ENCODE measurements at regions not wholly inside any gene's neighbourhood (a gene's known extent, or its start where the extent isn't known, plus 50 kb on each side); places are given as distances from the start of the nearest gene placed in this dataset.

DNA sequence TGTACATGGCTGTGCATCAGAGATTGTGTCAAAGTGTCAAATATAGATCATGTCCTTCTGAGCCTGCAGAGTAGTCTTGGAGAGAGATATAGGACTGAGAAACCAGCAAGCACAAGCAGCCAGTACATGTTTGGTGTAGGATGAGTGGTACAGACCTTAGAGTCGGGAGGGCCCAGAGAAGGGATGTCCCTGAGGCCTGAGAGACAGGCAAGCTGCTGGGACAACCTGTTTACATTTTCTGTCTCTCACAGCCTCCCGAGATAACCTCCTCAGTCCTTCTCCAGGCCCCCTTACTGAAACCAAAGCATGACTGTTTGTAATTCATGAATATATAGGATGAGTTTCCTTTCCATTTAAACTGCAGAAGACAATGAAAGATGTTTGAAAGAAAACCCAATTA is 182.4 kb upstream of the STT3B start:
- intact Hi-C loops (cut with DNase I; ENCODE audit: low total_unique reads): no loop called here
- DNase-seq (ENCODE audit: low spot score in 2 of 2): no peak
- Histone ChIP-seq H3K27ac (no peak overlapping the region), H3K9me3 (peaks cover 0 to 1% of the 10 kb centered on the region in 2 donors), H3K4me3 (no peak overlapping the region), H3K4me1 (no peaks in the 10 kb centered on the region), H3K27me3 (no peaks in the 10 kb centered on the region), H3K36me3 (no peaks in the 10 kb centered on the region)
- TF ChIP-seq POLR2A (IDR thresholded peaks at IDR 0.05) (no peak), CTCF (IDR thresholded peaks at IDR 0.05) (no peak), POLR2AphosphoS5 (IDR thresholded peaks at IDR 0.05) (no peak)

DNA sequence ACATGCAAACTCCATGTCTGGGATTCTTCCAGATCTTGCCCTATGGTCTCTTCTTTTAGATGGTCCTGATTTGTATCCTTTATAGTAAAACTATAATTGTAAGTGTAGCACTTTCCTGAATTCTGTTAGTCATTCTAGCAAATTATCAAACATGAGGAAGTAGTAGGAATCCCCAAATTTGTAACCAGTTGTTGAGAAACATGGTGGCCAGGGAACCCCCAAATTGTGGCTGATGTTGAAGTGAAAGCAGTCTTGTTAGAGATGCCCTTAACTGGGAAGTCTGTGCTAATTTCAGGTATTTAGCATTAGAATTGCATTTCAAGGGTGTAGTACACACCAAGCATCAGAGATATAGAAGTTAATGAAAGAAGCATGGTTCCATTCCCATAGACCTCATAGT is 180.4 kb upstream of the STT3B start:
- Histone ChIP-seq H3K27ac (no peak overlapping the region), H3K4me1 (no peaks in the 10 kb centered on the region), H3K9me3 (no peaks in the 10 kb centered on the region), H3K27me3 (no peaks in the 10 kb centered on the region), H3K4me3 (no peak overlapping the region), H3K36me3 (no peaks in the 10 kb centered on the region)
- no peak for TF ChIP-seq CTCF (IDR thresholded peaks at IDR 0.05)
- no peak for TF ChIP-seq POLR2A (IDR thresholded peaks at IDR 0.05)
- TF ChIP-seq POLR2AphosphoS5 (IDR thresholded peaks at IDR 0.05): no peak
- DNase-seq (ENCODE audit: low spot score in 2 of 2): no peak
- intact Hi-C loops (cut with DNase I; ENCODE audit: low total_unique reads): no loop called here

DNA sequence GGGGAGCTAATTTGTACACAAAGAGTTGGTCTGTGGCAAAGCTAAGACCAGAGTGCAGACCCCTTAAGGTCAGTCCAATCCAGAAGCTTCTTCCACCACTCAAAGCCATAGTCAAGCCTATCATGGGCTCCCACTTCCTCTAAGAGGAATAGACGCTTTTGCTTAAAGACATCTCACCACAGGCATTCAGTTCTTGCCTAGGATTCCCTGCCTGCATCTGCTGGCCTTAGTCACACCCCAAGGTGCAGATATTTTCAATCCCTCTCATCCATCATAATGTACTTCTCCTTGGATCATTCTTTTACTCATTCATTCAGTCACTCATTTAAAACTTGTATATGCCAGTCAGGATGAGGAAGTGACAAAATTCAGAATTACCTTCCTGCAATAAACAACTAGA is 179.6 kb upstream of the STT3B start:
- TF ChIP-seq POLR2A (IDR thresholded peaks at IDR 0.05) (no peak), POLR2AphosphoS5 (IDR thresholded peaks at IDR 0.05) (no peak), CTCF (IDR thresholded peaks at IDR 0.05) (no peak)
- DNase-seq (ENCODE audit: low spot score in 2 of 2): no peak
- Histone ChIP-seq H3K4me1 (no peaks in the 10 kb centered on the region), H3K4me3 (no peak overlapping the region), H3K27me3 (no peaks in the 10 kb centered on the region), H3K36me3 (no peaks in the 10 kb centered on the region), H3K27ac (no peak overlapping the region), H3K9me3 (no peaks in the 10 kb centered on the region)
- intact Hi-C loops (cut with DNase I; ENCODE audit: low total_unique reads): no loop called here

- H3K4me1 ChIP-seq: no peaks in the 10 kb centered on the region
- intact Hi-C loops (cut with DNase I; ENCODE audit: low total_unique reads): no loop called here
- H3K9me3 ChIP-seq: no peaks in the 10 kb centered on the region
- H3K27ac ChIP-seq: no peak overlapping the region
- DNase-seq (ENCODE audit: low spot score in 2 of 2): no peak
- no peaks in the 10 kb centered on the region for H3K27me3 ChIP-seq
- no peaks in the 10 kb centered on the region for H3K36me3 ChIP-seq
- no peak overlapping the region for H3K4me3 ChIP-seq
- TF ChIP-seq POLR2A (IDR thresholded peaks at IDR 0.05): no peak
- TF ChIP-seq POLR2AphosphoS5 (IDR thresholded peaks at IDR 0.05): no peak
- no peak for TF ChIP-seq CTCF (IDR thresholded peaks at IDR 0.05)
Measured at GRCh38 chr3:31354373-31354772, 178.4 kb upstream of the STT3B start.

- Histone ChIP-seq H3K4me3 (no peak overlapping the region), H3K27ac (no peak overlapping the region), H3K9me3 (no peaks in the 10 kb centered on the region), H3K27me3 (no peaks in the 10 kb centered on the region), H3K4me1 (no peaks in the 10 kb centered on the region), H3K36me3 (no peaks in the 10 kb centered on the region)
- no peak for DNase-seq (ENCODE audit: low spot score in 2 of 2)
- TF ChIP-seq POLR2AphosphoS5 (IDR thresholded peaks at IDR 0.05) (no peak), CTCF (IDR thresholded peaks at IDR 0.05) (no peak), POLR2A (IDR thresholded peaks at IDR 0.05) (no peak)
- intact Hi-C loops (cut with DNase I; ENCODE audit: low total_unique reads): no loop called here
Measured at GRCh38 chr3:31355807-31356206, 176.9 kb upstream of the STT3B start.

All from breast epithelium (tissue), 4 donors.